Stimulated activated naive CD4-positive, alpha-beta T cell treated with Interleukin-2 at 50 U/mL for 16 hours (primary cell): ENCODE measurements at regions not wholly inside any gene's neighbourhood (a gene's known extent, or its start where the extent isn't known, plus 50 kb on each side); places are given as distances from the start of the nearest gene placed in this dataset.

Source experiments
- DNase-seq: peaks from one replicate; lab custom pipeline; 2025; lab: John Stamatoyannopoulos, UW

- DNase-seq, result no peak
Measured at GRCh38 chr14:94924189-94924588, 154.3 kb upstream of the GSC start.

GRCh38 chr14:94923786-94924185 is 153.9 kb upstream of the GSC start:
- DNase-seq, result no peak

- no peak for DNase-seq
Measured at GRCh38 chr14:94922595-94923239, 152.8 kb upstream of the GSC start.

- DNase-seq, result no peak
Measured at GRCh38 chr14:94921882-94922585, 152.1 kb upstream of the GSC start.

- DNase-seq, result no peak
Measured at GRCh38 chr14:94921456-94921855, 151.5 kb upstream of the GSC start.

GRCh38 chr14:94919896-94920295 is 150.0 kb upstream of the GSC start:
- no peak for DNase-seq

GRCh38 chr14:94918896-94919295 is 149.0 kb upstream of the GSC start:
- DNase-seq, result no peak

GRCh38 chr14:94917041-94917600 is 147.2 kb upstream of the GSC start:
- no peak for DNase-seq

GRCh38 chr14:94914191-94914590 is 144.3 kb upstream of the GSC start:
- DNase-seq, result no peak

GRCh38 chr14:94907626-94908261 is 137.8 kb upstream of the GSC start:
- no peak for DNase-seq

- no peak for DNase-seq
Measured at GRCh38 chr14:94906991-94907587, 137.2 kb upstream of the GSC start.

GRCh38 chr14:94906577-94906976 is 136.7 kb upstream of the GSC start:
- no peak for DNase-seq

GRCh38 chr14:94904636-94905035 is 134.7 kb upstream of the GSC start:
- DNase-seq, result no peak

GRCh38 chr14:94903883-94904282 is 134.0 kb upstream of the GSC start:
- DNase-seq, result no peak

GRCh38 chr14:94903338-94903737 is 133.4 kb upstream of the GSC start:
- DNase-seq, result no peak

- no peak for DNase-seq
Measured at GRCh38 chr14:94897561-94897960, 127.6 kb upstream of the GSC start.

GRCh38 chr14:94897082-94897481 is 127.2 kb upstream of the GSC start:
- no peak for DNase-seq

GRCh38 chr14:94893411-94894160 is 123.7 kb upstream of the GSC start:
- no peak for DNase-seq

- DNase-seq, result no peak
Measured at GRCh38 chr14:94890785-94891184, 120.9 kb upstream of the GSC start.

GRCh38 chr14:94889520-94890312 is 119.8 kb upstream of the GSC start:
- DNase-seq, result no peak

GRCh38 chr14:94888121-94888520 is 118.2 kb upstream of the GSC start:
- DNase-seq, result no peak
